Mesendoderm (in vitro differentiated cells): ENCODE measurements at regions not wholly inside any gene's neighbourhood (a gene's known extent, or its start where the extent isn't known, plus 50 kb on each side); places are given as distances from the start of the nearest gene placed in this dataset.
"Not testable (repeated sequence)": the region's sequence is repeated elsewhere in the genome, so short reads cannot be mapped to it uniquely, and the experiment has no call there.

Experiments
- DNase-seq: peaks from one replicate; pipeline ENCODE4 v3.0.0; 2013
- H2AK5ac ChIP-seq: 2 replicates; pipeline ENCODE4 v1.6.1; 2013; ENCODE audit warnings: low read length, inconsistent platforms
- H2BK120ac ChIP-seq: 2 replicates; pipeline ENCODE4 v1.6.1; 2013; ENCODE audit warnings: low read depth, mild to moderate bottlenecking, low read length, moderate library complexity, mixed read lengths
- H2BK15ac ChIP-seq: replicated peaks from 2 replicates; pipeline ENCODE4 v1.6.1; 2013; ENCODE audit warnings: low read depth, mild to moderate bottlenecking, moderate library complexity
- H2BK5ac ChIP-seq: 2 replicates; pipeline ENCODE4 v1.6.1; 2013; ENCODE audit warnings: low read length, inconsistent platforms
- H3K18ac ChIP-seq: 2 replicates; pipeline ENCODE4 v1.6.1; 2013; ENCODE audit warnings: mild to moderate bottlenecking, low read length, mixed read lengths
- H3K23ac ChIP-seq: one replicate; pipeline ENCODE4 v1.6.1; 2013; ENCODE audit warnings: low read length
- H3K27ac ChIP-seq: 2 replicates; pipeline ENCODE4 v1.5.1; 2013; ENCODE audit warnings: low read depth, mild to moderate bottlenecking, inconsistent platforms, low read length, moderate library complexity
- H3K27me3 ChIP-seq: 2 replicates; pipeline ENCODE4 v1.6.1; 2013; ENCODE audit warnings: low read length, control low read depth, mild to moderate bottlenecking, inconsistent platforms; ENCODE audit not compliant: insufficient read depth, poor library complexity
- H3K36me3 ChIP-seq: 2 replicates; pipeline ENCODE4 v1.6.1; 2013; ENCODE audit warnings: low read length, inconsistent platforms; ENCODE audit not compliant: control insufficient read depth, insufficient read depth
- H3K4ac ChIP-seq: one replicate; pipeline ENCODE4 v1.6.1; 2013; ENCODE audit warnings: low read depth, mild to moderate bottlenecking, low read length, moderate library complexity
- H3K4me1 ChIP-seq: 2 replicates; pipeline ENCODE4 v1.6.1; 2013; ENCODE audit warnings: low read depth, low read length, inconsistent platforms; ENCODE audit not compliant: control insufficient read depth
- H3K4me2 ChIP-seq: 2 replicates; pipeline ENCODE4 v1.6.1; 2013; ENCODE audit warnings: low read length
- H3K4me3 ChIP-seq: 2 replicates; pipeline ENCODE4 v1.5.1; 2013; ENCODE audit warnings: mild to moderate bottlenecking, low read length
- H3K56ac ChIP-seq: one replicate; pipeline ENCODE4 v1.6.1; 2013; ENCODE audit warnings: low read length
- H3K79me1 ChIP-seq: 2 replicates; pipeline ENCODE4 v1.6.1; 2013; ENCODE audit warnings: low read length, inconsistent platforms
- H3K79me2 ChIP-seq: 2 replicates; pipeline ENCODE4 v1.6.1; 2013; ENCODE audit warnings: mild to moderate bottlenecking, low read length; ENCODE audit not compliant: control insufficient read depth, insufficient read depth
- H3K9ac ChIP-seq: 2 replicates; pipeline ENCODE4 v1.6.1; 2013; ENCODE audit warnings: low read length, inconsistent platforms
- H4K5ac ChIP-seq: one replicate; pipeline ENCODE4 v1.6.1; 2013; ENCODE audit warnings: low read length
- H4K8ac ChIP-seq: one replicate; pipeline ENCODE4 v1.6.1; 2013; ENCODE audit warnings: low read depth, mild to moderate bottlenecking, control low read depth, low read length, moderate library complexity
- WGBS: extraction: QIAGEN DNeasy Blood & Tissue Kit; methylation state at CpG from one replicate; pipeline ENCODE4 v1.1.7; 2013; ENCODE audit warnings: low lambda C conversion rate, missing lambda C conversion rate; ENCODE audit not compliant: insufficient coverage; ENCODE audit errors: extremely low coverage; 5-methylcytosine and 5-hydroxymethylcytosine counted together

DNA sequence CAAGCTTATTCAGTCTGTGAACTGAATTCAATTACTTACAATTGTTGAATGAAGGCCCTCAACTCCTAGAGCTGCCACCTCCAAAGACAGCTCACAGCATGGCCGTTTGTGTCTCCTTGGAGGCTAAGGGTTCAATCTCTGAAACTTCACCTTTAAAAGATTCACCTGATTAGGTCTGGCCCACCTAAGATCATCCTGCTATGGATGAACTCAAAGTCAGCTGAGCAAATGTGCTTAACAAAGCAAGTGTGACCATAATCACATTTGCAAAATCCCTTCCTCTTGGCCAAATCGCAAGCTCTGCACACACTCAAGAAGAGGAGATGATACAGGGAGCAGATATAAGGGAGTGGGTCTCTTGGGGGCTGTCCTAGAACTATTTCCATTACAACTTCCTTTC is 105.0 kb upstream of the FAM90A1 start:
- H3K9ac ChIP-seq, H3K4me2 ChIP-seq, H3K4me1 ChIP-seq, H3K56ac ChIP-seq, H3K4me3 ChIP-seq, H3K27ac ChIP-seq, H3K4ac ChIP-seq, H3K79me2 ChIP-seq, H2BK15ac ChIP-seq, H4K5ac ChIP-seq, H3K36me3 ChIP-seq, H3K18ac ChIP-seq, H3K27me3 ChIP-seq, H2BK120ac ChIP-seq, H2BK5ac ChIP-seq, DNase-seq, H3K23ac ChIP-seq, H4K8ac ChIP-seq, H3K79me1 ChIP-seq, H2AK5ac ChIP-seq: not testable (repeated sequence)
- WGBS: no CpG with 5 or more reads among the region's 2 CpGs

DNA sequence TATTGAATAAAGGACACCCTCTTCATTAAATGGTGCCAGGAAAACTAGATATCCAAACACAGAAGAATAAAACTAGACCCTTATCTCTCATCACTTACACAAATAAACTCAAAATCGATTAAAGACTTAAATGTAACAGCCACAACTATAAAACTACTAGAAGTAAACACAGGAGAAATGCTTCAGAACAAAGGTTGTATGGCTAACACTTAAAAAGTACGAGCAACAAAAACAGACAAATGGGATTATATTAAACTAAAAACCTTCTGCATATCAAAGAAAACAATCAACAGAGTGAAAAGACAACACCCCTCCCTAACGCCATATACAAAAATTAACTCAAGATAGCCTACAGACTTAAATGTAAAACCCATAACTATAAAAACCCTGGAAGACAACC is 104.7 kb upstream of the CLEC6A start:
- not testable (repeated sequence) for H2BK120ac ChIP-seq, H3K23ac ChIP-seq, H3K4me2 ChIP-seq, H3K9ac ChIP-seq, H2AK5ac ChIP-seq, H3K18ac ChIP-seq, H3K4me1 ChIP-seq, H3K56ac ChIP-seq, H3K79me1 ChIP-seq, DNase-seq, H2BK5ac ChIP-seq, H4K5ac ChIP-seq, H3K27me3 ChIP-seq, H3K36me3 ChIP-seq, H3K79me2 ChIP-seq, H2BK15ac ChIP-seq, H3K27ac ChIP-seq, H3K4me3 ChIP-seq, H3K4ac ChIP-seq, H4K8ac ChIP-seq
- WGBS: 100% methylated on average over 1 of the region's 3 CpGs

DNA sequence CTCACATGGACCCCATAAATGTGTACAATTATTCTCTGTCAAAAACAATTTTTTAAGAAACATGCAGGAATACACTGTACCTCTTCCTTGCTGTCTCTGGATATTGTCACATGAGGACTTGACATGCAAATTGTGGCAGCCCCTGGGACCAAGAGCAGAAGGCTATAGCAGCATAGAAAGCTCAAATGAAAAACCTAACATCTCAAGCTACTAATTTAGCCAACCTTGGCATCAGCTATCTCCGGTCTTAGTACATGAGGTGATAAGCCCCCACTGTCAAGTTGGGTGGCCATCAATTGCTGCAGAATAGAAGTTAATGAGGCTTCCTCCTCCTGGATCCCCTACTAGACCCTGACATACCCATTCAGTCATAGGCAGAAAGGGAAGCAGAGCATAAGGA is 101.0 kb upstream of the CLEC6A start:
- not testable (repeated sequence) for H3K9ac ChIP-seq, H3K18ac ChIP-seq, H2AK5ac ChIP-seq, H3K27me3 ChIP-seq, H3K27ac ChIP-seq, H4K8ac ChIP-seq, H3K4me2 ChIP-seq, H2BK120ac ChIP-seq, H3K36me3 ChIP-seq, H3K4me1 ChIP-seq, H4K5ac ChIP-seq, DNase-seq, H3K79me2 ChIP-seq, H3K79me1 ChIP-seq, H3K23ac ChIP-seq, H3K4ac ChIP-seq, H2BK15ac ChIP-seq, H2BK5ac ChIP-seq, H3K56ac ChIP-seq, H3K4me3 ChIP-seq
- WGBS: no CpG with 5 or more reads among the region's 1 CpG

DNA sequence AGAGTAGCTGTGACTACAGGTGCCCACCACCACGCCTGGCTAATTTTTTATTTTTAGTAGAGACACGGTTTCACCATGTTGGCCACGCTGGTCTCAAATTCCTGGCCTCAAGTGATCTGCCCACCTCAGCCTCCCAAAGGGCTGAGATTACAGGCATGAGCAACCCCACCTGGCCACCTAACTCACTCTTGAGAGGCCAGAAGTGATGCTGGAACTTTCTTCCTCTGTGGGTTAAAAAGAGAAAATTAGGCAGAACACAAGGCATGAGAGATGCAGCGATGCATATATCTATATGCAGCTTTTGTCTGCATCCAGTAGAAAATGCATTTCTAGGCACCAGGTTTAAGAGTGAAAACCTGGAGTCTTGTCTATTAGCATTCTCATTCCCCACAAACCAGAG is 100.2 kb upstream of the CLEC6A start:
- not testable (repeated sequence) for H3K4ac ChIP-seq, H3K79me1 ChIP-seq, DNase-seq, H2AK5ac ChIP-seq, H2BK5ac ChIP-seq, H3K27me3 ChIP-seq, H3K18ac ChIP-seq, H3K36me3 ChIP-seq, H4K8ac ChIP-seq, H3K23ac ChIP-seq, H3K79me2 ChIP-seq, H3K9ac ChIP-seq, H3K27ac ChIP-seq, H3K4me3 ChIP-seq, H3K4me2 ChIP-seq, H3K4me1 ChIP-seq, H4K5ac ChIP-seq, H2BK15ac ChIP-seq, H3K56ac ChIP-seq, H2BK120ac ChIP-seq
- WGBS: no CpG with 5 or more reads among the region's 4 CpGs

DNA sequence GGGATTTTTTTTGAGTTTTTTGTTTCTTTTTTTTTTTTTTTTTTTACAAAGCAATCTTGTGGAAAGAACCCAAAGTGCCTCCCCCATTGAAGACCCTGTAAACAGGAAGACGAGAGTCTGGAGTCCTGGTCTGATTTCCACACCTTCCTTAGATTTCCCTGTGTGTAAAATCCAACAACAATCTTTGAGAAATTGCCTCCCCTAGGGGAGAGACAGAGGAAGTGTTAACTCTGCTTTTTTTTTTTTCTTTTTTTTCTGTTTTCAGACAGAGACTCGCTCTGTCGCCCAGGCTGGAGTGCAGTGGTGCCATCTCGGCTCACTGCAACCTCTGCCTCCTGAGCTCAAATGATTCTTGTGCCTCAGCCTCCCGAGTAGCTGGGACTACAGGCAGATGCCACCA is 82.0 kb upstream of the CLEC6A start:
- WGBS: no CpG with 5 or more reads among the region's 5 CpGs
- H2BK15ac ChIP-seq: not testable (repeated sequence)

DNA sequence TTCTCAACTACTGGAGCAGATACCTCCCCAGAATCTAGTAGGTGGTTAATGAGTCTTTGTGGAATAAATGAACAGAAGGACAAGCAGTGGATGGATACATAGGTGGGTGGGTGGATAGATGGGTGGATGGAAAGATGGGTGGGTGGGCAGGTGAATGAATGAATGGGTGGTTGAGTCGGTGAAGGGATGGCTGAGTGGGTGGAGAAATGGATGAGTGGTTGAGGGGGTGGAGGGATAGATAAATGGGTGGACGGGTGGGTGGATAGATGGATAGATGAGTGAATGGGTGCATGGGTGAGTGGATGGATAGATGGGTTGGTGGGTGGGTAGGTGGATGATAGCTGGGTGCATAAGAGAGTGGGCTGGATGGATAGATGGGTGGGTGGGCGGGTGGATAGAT is 80.6 kb upstream of the CLEC6A start:
- not testable (repeated sequence) for H3K4me2 ChIP-seq, H2BK15ac ChIP-seq, H2BK5ac ChIP-seq, H4K5ac ChIP-seq, H2BK120ac ChIP-seq, H3K27me3 ChIP-seq, H3K4me1 ChIP-seq, H2AK5ac ChIP-seq, H3K27ac ChIP-seq, H3K79me2 ChIP-seq, H3K36me3 ChIP-seq, H3K18ac ChIP-seq, H3K79me1 ChIP-seq, H3K9ac ChIP-seq, H3K23ac ChIP-seq, H3K56ac ChIP-seq, DNase-seq, H4K8ac ChIP-seq, H3K4me3 ChIP-seq, H3K4ac ChIP-seq
- WGBS: no CpG with 5 or more reads among the region's 3 CpGs

More for the DNA sequence above, 82.0 kb upstream of the CLEC6A start:
- not testable (repeated sequence) for H3K27ac ChIP-seq, H2BK5ac ChIP-seq, H3K18ac ChIP-seq, H3K9ac ChIP-seq, H4K5ac ChIP-seq, H3K79me1 ChIP-seq, H2BK120ac ChIP-seq, H3K27me3 ChIP-seq, H4K8ac ChIP-seq, H2AK5ac ChIP-seq, H3K4ac ChIP-seq, H3K56ac ChIP-seq, H3K4me1 ChIP-seq, H3K23ac ChIP-seq, H3K4me2 ChIP-seq, H3K4me3 ChIP-seq, H3K36me3 ChIP-seq, H3K79me2 ChIP-seq
- DNase-seq: peak; percentile 60
